DMS 273 (cell line): ENCODE measurements at regions not wholly inside any gene's neighbourhood (a gene's known extent, or its start where the extent isn't known, plus 50 kb on each side); places are given as distances from the start of the nearest gene placed in this dataset.
"Not testable (repeated sequence)": the region's sequence is repeated elsewhere in the genome, so short reads cannot be mapped to it uniquely, and the experiment has no call there.

Experiments used
- DNase-seq: peaks from one replicate; lab custom pipeline; 2025; ENCODE audit not compliant: unreplicated experiment; lab: John Stamatoyannopoulos, UW

GRCh38 chr3:181534781-181535221, 176.9 kb upstream of the SOX2 start:
- no peak for DNase-seq

GRCh38 chr3:181533811-181534210, 177.9 kb upstream of the SOX2 start:
- no peak for DNase-seq

GRCh38 chr3:181530584-181530983, 181.1 kb upstream of the SOX2 start:
- DNase-seq: no peak

GRCh38 chr3:181521831-181522230, 189.9 kb upstream of the SOX2 start:
- DNase-seq: no peak

- DNase-seq: no peak
Measured at GRCh38 chr3:181518222-181518621, 193.5 kb upstream of the SOX2 start.

GRCh38 chr3:181512787-181513186, 198.9 kb upstream of the SOX2 start:
- DNase-seq: no peak

- no peak for DNase-seq
Measured at GRCh38 chr3:181510500-181510899, 201.2 kb upstream of the SOX2 start.

GRCh38 chr3:181497358-181497757, 214.4 kb upstream of the SOX2 start:
- DNase-seq: no peak

- no peak for DNase-seq
Measured at GRCh38 chr3:181493423-181493822, 218.3 kb upstream of the SOX2 start.

GRCh38 chr3:181488536-181488935, 223.2 kb upstream of the SOX2 start:
- DNase-seq: no peak

GRCh38 chr3:181487236-181487978, 224.3 kb upstream of the SOX2 start:
- DNase-seq: no peak

- DNase-seq: peak; percentile 38
Measured at GRCh38 chr3:181486141-181486885, 225.4 kb upstream of the SOX2 start.

GRCh38 chr3:181484026-181484425, 227.7 kb upstream of the SOX2 start:
- no peak for DNase-seq

- not testable (repeated sequence) for DNase-seq
Measured at GRCh38 chr3:181475146-181475545, 236.6 kb upstream of the SOX2 start.

- DNase-seq: no peak
Measured at GRCh38 chr3:181470349-181470748, 241.4 kb upstream of the SOX2 start.

GRCh38 chr3:181464033-181464694, 247.6 kb upstream of the SOX2 start:
- no peak for DNase-seq

GRCh38 chr3:181461381-181461780, 250.3 kb upstream of the SOX2 start:
- DNase-seq: no peak

- no peak for DNase-seq
Measured at GRCh38 chr3:181459516-181459915, 252.2 kb upstream of the SOX2 start.

- no peak for DNase-seq
Measured at GRCh38 chr3:181458857-181459256, 252.9 kb upstream of the SOX2 start.

- DNase-seq: no peak
Measured at GRCh38 chr3:181457756-181458155, 254.0 kb upstream of the SOX2 start.

GRCh38 chr3:181457190-181457589, 254.5 kb upstream of the SOX2 start:
- no peak for DNase-seq

- DNase-seq: no peak
Measured at GRCh38 chr3:181455276-181455675, 256.4 kb upstream of the SOX2 start.
